H1 (cell line): ENCODE measurements at regions not wholly inside any gene's neighbourhood (a gene's known extent, or its start where the extent isn't known, plus 50 kb on each side); places are given as distances from the start of the nearest gene placed in this dataset.

ENCODE experiments used
- CTCF ChIA-PET: fragments of 300-600 bp; sonication (Branson Sonifier 250); formaldehyde crosslinking; loops from one replicate; lab custom pipeline; 2021; ENCODE audit not compliant: partially characterized antibody; lab: Charles Lee
- POLR2A ChIA-PET: fragments of 300-600 bp; sonication (Branson Sonifier 250); formaldehyde crosslinking; loops from one replicate; lab custom pipeline; 2021; ENCODE audit warnings: inconsistent platforms; ENCODE audit not compliant: partially characterized antibody; lab: Charles Lee
- DNase-seq, 2 experiments: peaks; one replicate each; pipeline versions ENCODE4 v3.0.0 to v3.0.0-alpha.2; 2010 to 2022; ENCODE audit warnings: low spot score in 2 of 2, low read depth in 1 of 2, mixed read lengths in 1 of 2
- FAIRE-seq: peaks from 2 replicates; lab custom pipeline; 2011; peaks lifted over from hg19 to GRCh38; lab: Jason Lieb, UNC
- H2AFZ ChIP-seq: 2 replicates; pipeline ENCODE4 v1.8.1; 2012; ENCODE audit warnings: low read length, inconsistent platforms
- H2AK5ac ChIP-seq: 2 replicates; pipeline ENCODE4 v1.6.1; 2013; ENCODE audit warnings: low read depth, low read length
- H2BK120ac ChIP-seq: replicated peaks from 2 replicates; pipeline ENCODE3; 2013; ENCODE audit warnings: low read depth, low read length, inconsistent platforms
- H2BK12ac ChIP-seq: 2 replicates; pipeline ENCODE4 v1.6.1; 2013; ENCODE audit warnings: low read depth, low read length
- H2BK15ac ChIP-seq: 2 replicates; pipeline ENCODE4 v1.6.1; 2013; ENCODE audit warnings: low read length
- H2BK20ac ChIP-seq: 2 replicates; pipeline ENCODE4 v1.6.1; 2013; ENCODE audit warnings: low read length
- H2BK5ac ChIP-seq: 2 replicates; pipeline ENCODE4 v1.6.1; 2013; ENCODE audit warnings: low read depth, low read length
- H3K14ac ChIP-seq: 2 replicates; pipeline ENCODE4 v1.6.1; 2013; ENCODE audit warnings: inconsistent platforms; ENCODE audit not compliant: insufficient read length
- H3K18ac ChIP-seq: 2 replicates; pipeline ENCODE4 v1.6.1; 2013; ENCODE audit warnings: low read length; ENCODE audit errors: extremely low read depth
- H3K23ac ChIP-seq: 2 replicates; pipeline ENCODE4 v1.6.1; 2013; ENCODE audit warnings: inconsistent platforms; ENCODE audit not compliant: insufficient read length
- H3K23me2 ChIP-seq: 2 replicates; pipeline ENCODE4 v1.6.1; 2013; ENCODE audit warnings: low read depth, low read length
- H3K27ac ChIP-seq: 2 replicates; pipeline ENCODE4 v1.6.1; 2011; ENCODE audit warnings: low read depth, low read length, inconsistent platforms
- H3K27me3 ChIP-seq, 4 experiments: replicated peaks in 1 of 4; 1 replicate in 1 of 4; 2 replicates in 3 of 4; pipeline versions ENCODE4 v1.6.1 to v1.8.1; 2011 to 2013; ENCODE audit warnings: low read length in 3 of 4, mild to moderate bottlenecking in 3 of 4, inconsistent platforms in 2 of 4, mixed read lengths in 2 of 4, moderate library complexity in 1 of 4; ENCODE audit not compliant: control insufficient read depth in 3 of 4, insufficient read depth in 3 of 4; ENCODE audit errors: extremely low read depth in 1 of 4
- H3K36me3 ChIP-seq, 4 experiments: 2 replicates each; pipeline versions ENCODE4 v1.6.1 to v1.8.1; 2011 to 2013; ENCODE audit warnings: mild to moderate bottlenecking in 4 of 4, low read length in 3 of 4, moderate library complexity in 2 of 4, control low read depth in 1 of 4, inconsistent platforms in 1 of 4; ENCODE audit not compliant: insufficient read depth in 4 of 4, control insufficient read depth in 2 of 4
- H3K4ac ChIP-seq: replicated peaks from 2 replicates; pipeline ENCODE3; 2013; ENCODE audit warnings: low read length, low read depth, mixed read lengths, inconsistent platforms; ENCODE audit not compliant: insufficient read length
- H3K4me1 ChIP-seq, 4 experiments: replicated peaks in 1 of 4; 1 replicate in 1 of 4; 2 replicates in 3 of 4; pipeline versions ENCODE4 v1.6.1 to v1.8.1; 2011 to 2013; ENCODE audit warnings: low read length in 3 of 4, inconsistent platforms in 2 of 4, mixed read lengths in 1 of 4; ENCODE audit not compliant: insufficient read depth in 4 of 4, control insufficient read depth in 3 of 4
- H3K4me2 ChIP-seq, 2 experiments: 2 replicates each; pipeline versions ENCODE4 v1.6.1 to v1.8.1; 2011 to 2013; ENCODE audit warnings: low read depth in 2 of 2, low read length in 2 of 2, control low read depth in 1 of 2, inconsistent platforms in 1 of 2, mild to moderate bottlenecking in 1 of 2; ENCODE audit not compliant: insufficient read depth in 1 of 2
- H3K4me3 ChIP-seq, 4 experiments: fragments of 200-600, 300-600 bp in 1 of 4; sonication (generic), shearing (Covaris generic), sonication (Bioruptor Twin) in 1 of 4; 2 replicates each; pipeline versions ENCODE4 v1.5.1 to v1.8.1; 2011 to 2016; ENCODE audit warnings: low read length in 4 of 4, low read depth in 3 of 4, control low read depth in 2 of 4, inconsistent platforms in 2 of 4, mild to moderate bottlenecking in 2 of 4, mixed read lengths in 1 of 4, moderate library complexity in 1 of 4; ENCODE audit not compliant: insufficient read depth in 2 of 4; ENCODE audit errors: extremely low read depth in 1 of 4
- H3K56ac ChIP-seq: replicated peaks from 2 replicates; pipeline ENCODE3; 2013; ENCODE audit warnings: low read depth, mild to moderate bottlenecking, mixed read lengths, low read length, inconsistent platforms; ENCODE audit not compliant: insufficient read length
- H3K79me1 ChIP-seq: 2 replicates; pipeline ENCODE4 v1.6.1; 2013; ENCODE audit warnings: low read depth, low read length, control low read depth
- H3K79me2 ChIP-seq, 2 experiments: 2 replicates each; pipeline versions ENCODE4 v1.6.1 to v1.8.1; 2012 to 2013; ENCODE audit warnings: low read length in 2 of 2, mild to moderate bottlenecking in 2 of 2, inconsistent platforms in 1 of 2; ENCODE audit not compliant: insufficient read depth in 2 of 2, control insufficient read depth in 1 of 2
- H3K9ac ChIP-seq, 4 experiments: replicated peaks in 1 of 4; 1 replicate in 1 of 4; 2 replicates in 3 of 4; pipeline versions ENCODE4 v1.6.1 to v1.8.1; 2011 to 2013; ENCODE audit warnings: low read depth in 3 of 4, low read length in 3 of 4, control low read depth in 2 of 4, mild to moderate bottlenecking in 2 of 4, moderate library complexity in 2 of 4, inconsistent platforms in 1 of 4; ENCODE audit errors: extremely low read depth in 1 of 4
- H3K9me3 ChIP-seq, 2 experiments: 2 replicates each; pipeline versions ENCODE4 v1.6.1 to v1.8.1; 2012 to 2013; ENCODE audit warnings: mild to moderate bottlenecking in 2 of 2, moderate library complexity in 2 of 2, control low read depth in 1 of 2, inconsistent platforms in 1 of 2, low read depth in 1 of 2, low read length in 1 of 2, mixed read lengths in 1 of 2; ENCODE audit not compliant: insufficient read depth in 2 of 2
- H4K20me1 ChIP-seq, 2 experiments: replicated peaks in 1 of 2; 2 replicates each; pipeline versions ENCODE3 to v1.8.1; 2011 to 2013; ENCODE audit warnings: inconsistent platforms in 2 of 2, low read length in 2 of 2, mild to moderate bottlenecking in 1 of 2; ENCODE audit not compliant: insufficient read depth in 2 of 2, control insufficient read depth in 1 of 2
- H4K5ac ChIP-seq: 2 replicates; pipeline ENCODE4 v1.6.1; 2013; ENCODE audit warnings: low read length, low read depth, mixed read lengths, inconsistent platforms; ENCODE audit not compliant: insufficient read length
- H4K8ac ChIP-seq: 2 replicates; pipeline ENCODE4 v1.8.0; 2013; ENCODE audit warnings: mild to moderate bottlenecking, moderate library complexity, low read length, inconsistent platforms; ENCODE audit not compliant: insufficient read depth; ENCODE audit errors: extremely low read depth
- H4K91ac ChIP-seq: replicated peaks from 2 replicates; pipeline ENCODE3; 2013; ENCODE audit warnings: low read length, mixed read lengths, inconsistent platforms; ENCODE audit not compliant: insufficient read length
- BRCA1 ChIP-seq: IDR thresholded peaks from 2 replicates; pipeline ENCODE4 v1.6.1; 2012; ENCODE audit warnings: low read depth, low read length, improper control_type of control experiment
- CTBP2 ChIP-seq: IDR thresholded peaks from 2 replicates; pipeline ENCODE4 v1.7.0; 2011; ENCODE audit warnings: borderline replicate concordance, mild to moderate bottlenecking, moderate library complexity, mixed read lengths, low read length; ENCODE audit not compliant: insufficient read depth, insufficient read length
- EZH2 ChIP-seq: fragments of 200-600 bp; sonication (generic); IDR thresholded peaks from 2 replicates; pipeline ENCODE4 v1.7.1; 2012; ENCODE audit warnings: low read depth, mild to moderate bottlenecking, moderate library complexity, low read length, inconsistent platforms; ENCODE audit not compliant: severe bottlenecking
- JUN ChIP-seq: IDR thresholded peaks from 2 replicates; pipeline ENCODE4 v1.6.1; 2011; ENCODE audit warnings: low read depth, mild to moderate bottlenecking, improper control_type of control experiment, low read length
- JUND ChIP-seq: IDR thresholded peaks from 2 replicates; pipeline ENCODE4 v1.6.1; 2011; ENCODE audit warnings: mild to moderate bottlenecking, improper control_type of control experiment, low read length
- KDM4A ChIP-seq: IDR thresholded peaks from one replicate; pipeline ENCODE4 v1.7.1; 2012; ENCODE audit warnings: low read depth, mild to moderate bottlenecking, moderate library complexity, low read length, inconsistent platforms; ENCODE audit not compliant: severe bottlenecking
- KDM5A ChIP-seq: fragments of 200-600 bp; IDR thresholded peaks from 2 replicates; pipeline ENCODE4 v1.7.1; 2012; ENCODE audit warnings: mild to moderate bottlenecking, low read length, inconsistent platforms, mixed read lengths
- POU5F1 ChIP-seq: IDR thresholded peaks from 2 replicates; pipeline ENCODE4 v1.6.1; 2011; ENCODE audit warnings: low read depth, mild to moderate bottlenecking, low read length, moderate library complexity
- SAP30 ChIP-seq: fragments of 300-600 bp; sonication (generic); IDR thresholded peaks from 2 replicates; pipeline ENCODE4 v1.7.1; 2012; ENCODE audit warnings: low read length, moderate library complexity, mild to moderate bottlenecking, inconsistent platforms; ENCODE audit not compliant: insufficient read depth, insufficient replicate concordance
- SIN3A ChIP-seq, 2 experiments: IDR thresholded peaks in 1 of 2; conservative IDR thresholded peaks in 1 of 2; 2 replicates each; pipeline ENCODE4 v1.6.1; 2011 to 2012; ENCODE audit warnings: low read length in 2 of 2, improper control_type of control experiment in 1 of 2, low read depth in 1 of 2, mild to moderate bottlenecking in 1 of 2
- SRF ChIP-seq: IDR thresholded peaks from 2 replicates; pipeline ENCODE4 v1.6.1; 2011; ENCODE audit warnings: mild to moderate bottlenecking, low read depth, low read length, moderate library complexity
- TAF1 ChIP-seq: IDR thresholded peaks from 2 replicates; pipeline ENCODE4 v1.6.1; 2011; ENCODE audit warnings: mild to moderate bottlenecking, low read depth, low read length
- TCF12 ChIP-seq: IDR thresholded peaks from 2 replicates; pipeline ENCODE4 v1.6.1; 2011; ENCODE audit warnings: low read depth, mild to moderate bottlenecking, low read length
- WGBS, 2 experiments: shearing (Covaris generic) in 1 of 2; methylation state at CpG; one replicate each; pipeline versions ENCODE4 v1.1.6 to v1.1.7; 2013 to 2015; ENCODE audit warnings: low lambda C conversion rate in 2 of 2, mixed read lengths in 2 of 2, inconsistent platforms in 1 of 2, low coverage in 1 of 2, missing lambda C conversion rate in 1 of 2; ENCODE audit not compliant: insufficient replicate concordance in 2 of 2, insufficient coverage in 1 of 2, insufficient read length in 1 of 2; ENCODE audit errors: extremely low coverage in 1 of 2, missing lambda C conversion rate in 1 of 2; 5-methylcytosine and 5-hydroxymethylcytosine counted together
- TF ChIP-seq, protein P1 (sequence below): IDR thresholded peaks from 2 replicates; pipeline ENCODE4 v1.6.1; 2011; ENCODE audit warnings: low read length, improper control_type of control experiment

DNA sequence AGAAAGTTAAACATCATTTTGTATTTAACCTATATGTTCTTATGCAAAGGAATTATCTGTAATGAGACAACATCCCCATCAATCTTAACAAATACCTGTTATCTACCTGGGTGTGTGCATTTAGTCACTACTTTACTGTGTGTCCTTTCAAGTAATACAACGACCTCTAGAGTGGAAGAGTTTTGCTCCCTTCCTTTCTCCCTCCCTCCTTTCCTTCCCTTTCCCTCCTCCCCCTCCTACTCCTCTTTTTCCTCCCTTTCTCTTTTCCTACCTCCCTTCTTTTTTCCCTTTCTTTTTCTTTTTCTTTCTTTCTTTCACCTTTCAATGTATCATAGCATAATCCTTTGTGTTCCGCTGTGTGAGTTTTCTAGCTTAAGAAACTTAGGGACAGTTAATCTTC, 532.3 kb downstream of the SLC4A3 start:
- Histone ChIP-seq H3K23me2 (no peaks in the 10 kb centered on the region; the same call in 1 of the 2 replicates), H4K20me1 (no peaks in the 10 kb centered on the region), H3K27me3 (no peaks in the 10 kb centered on the region), H2BK20ac (no peak overlapping the region), H2BK15ac (no peak overlapping the region), H3K4ac (no peak overlapping the region), H2BK5ac (no peak overlapping the region), H4K5ac (no peak overlapping the region), H3K9ac (no peak overlapping the region), H3K4me3 (no peak overlapping the region), H2AFZ (no peak overlapping the region), H3K4me1 (no peaks in the 10 kb centered on the region), H2BK120ac (no peak overlapping the region), H4K8ac (no peak overlapping the region), H3K18ac (no peak overlapping the region), H3K27ac (no peak overlapping the region), H4K91ac (no peak overlapping the region), H3K79me1 (no peaks in the 10 kb centered on the region), H3K79me2 (no peaks in the 10 kb centered on the region), H3K23ac (no peak overlapping the region), H3K36me3 (no peaks in the 10 kb centered on the region), H3K9me3 (no peaks in the 10 kb centered on the region), H3K4me2 (no peak overlapping the region), H2BK12ac (no peak overlapping the region), H3K14ac (no peak overlapping the region), H2AK5ac (no peak overlapping the region), H3K56ac (no peak overlapping the region)
- FAIRE-seq (no peak), DNase-seq (no peak)
- POLR2A ChIA-PET = no interaction called here
- CTCF ChIA-PET = interaction anchor here (0.6 kb wide), 1 partner anchor 31 kb away, joined by 3 read pairs; no protein-coding TSS in a partner anchor
- WGBS, 2 experiments = 100% methylated on average over 2 of the region's 2 CpGs; no CpG with 5 or more reads in 1 of the 2 experiments
- TF ChIP-seq JUND (no peak), TCF12 (no peak), SRF (no peak), SIN3A (conservative IDR thresholded peaks at IDR 0.05 in 1 of 2, IDR thresholded peaks at IDR 0.05 in 1 of 2; ENCODE audit: low read depth in 1 of 2, low read length in 2 of 2) (no peak), KDM5A (no peak), POU5F1 (no peak), JUN (no peak), CTBP2 (no peak), BRCA1 (no peak), TAF1 (no peak), SAP30 (no peak), KDM4A (no peak), EZH2 (no peak)
- TF ChIP-seq, protein P1, sequence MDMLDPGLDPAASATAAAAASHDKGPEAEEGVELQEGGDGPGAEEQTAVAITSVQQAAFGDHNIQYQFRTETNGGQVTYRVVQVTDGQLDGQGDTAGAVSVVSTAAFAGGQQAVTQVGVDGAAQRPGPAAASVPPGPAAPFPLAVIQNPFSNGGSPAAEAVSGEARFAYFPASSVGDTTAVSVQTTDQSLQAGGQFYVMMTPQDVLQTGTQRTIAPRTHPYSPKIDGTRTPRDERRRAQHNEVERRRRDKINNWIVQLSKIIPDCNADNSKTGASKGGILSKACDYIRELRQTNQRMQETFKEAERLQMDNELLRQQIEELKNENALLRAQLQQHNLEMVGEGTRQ = no peak
